ENCODE measurements at regions not wholly inside any gene's neighbourhood (a gene's known extent, or its start where the extent isn't known, plus 50 kb on each side); places are given as distances from the start of the nearest gene placed in this dataset.

- no peak for TF ChIP-seq EP300 (IDR thresholded peaks at IDR 0.05; ENCODE audit: borderline replicate concordance in 1 of 2, low read depth in 2 of 2, low read length in 2 of 2)
- no peak for TF ChIP-seq ATF3 (IDR thresholded peaks at IDR 0.05; ENCODE audit: insufficient read depth, low read depth, low read length)
- TF ChIP-seq CTCF (IDR thresholded peaks at IDR 0.05; ENCODE audit: control extremely low read depth in 1 of 3, insufficient read depth in 1 of 3, low read depth in 1 of 3, low read length in 3 of 3) = no peak
- TF ChIP-seq SP1 (IDR thresholded peaks at IDR 0.05; ENCODE audit: low read depth, low read length) = no peak
These were observed 342.8 kb downstream of the FOXA2 start for GRCh38 chr20:22241609-22242008.

Data from H1 (cell line).